HT1080 (cell line): ENCODE measurements at regions not wholly inside any gene's neighbourhood (a gene's known extent, or its start where the extent isn't known, plus 50 kb on each side); places are given as distances from the start of the nearest gene placed in this dataset.

Experiments
- DNase-seq: peaks from one replicate; pipeline ENCODE4 v3.0.0-alpha.2; 2015; ENCODE audit warnings: low read depth

DNA sequence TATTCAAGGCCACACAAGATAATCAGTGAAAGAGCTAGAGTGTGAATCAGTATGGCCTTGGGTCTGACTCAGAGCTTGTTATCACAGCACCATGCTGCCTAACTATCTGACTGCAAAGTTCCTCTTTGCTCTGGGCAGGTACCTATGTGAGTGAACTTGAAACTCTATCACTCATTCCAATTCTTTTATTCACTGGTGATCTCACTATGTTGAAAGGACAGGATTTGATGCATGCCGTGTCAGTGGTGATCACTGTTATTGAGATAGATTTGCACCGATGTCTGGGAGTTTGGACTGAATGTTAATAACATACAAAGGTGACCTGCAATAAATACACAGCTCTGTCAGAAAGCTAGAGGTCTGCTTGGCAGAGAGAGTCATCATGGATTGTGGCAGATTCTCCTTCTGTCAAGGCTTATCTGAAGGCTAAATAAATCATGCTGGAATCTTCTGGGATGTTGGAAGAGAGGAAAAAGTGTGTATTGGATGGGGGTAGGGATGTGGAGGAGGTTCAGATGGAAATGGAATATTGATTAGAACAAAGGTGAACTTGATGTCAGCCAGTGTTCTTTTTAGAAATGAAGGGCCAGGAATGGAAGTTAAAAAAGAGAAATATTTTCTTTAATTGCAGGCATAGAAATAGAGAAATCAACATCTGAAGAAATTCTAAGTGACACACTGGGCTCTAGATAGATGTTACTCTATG is 91.8 kb upstream of the TNC start:
- peak; percentile 43 for DNase-seq

- DNase-seq = no peak
Observed at GRCh38 chr9:115210699-115211098, 92.7 kb upstream of the TNC start.

GRCh38 chr9:115211413-115212124 is 93.6 kb upstream of the TNC start:
- DNase-seq = no peak

- DNase-seq = no peak
Observed at GRCh38 chr9:115212125-115212605, 94.2 kb upstream of the TNC start.

- no peak for DNase-seq
Observed at GRCh38 chr9:115212832-115213231, 94.9 kb upstream of the TNC start.

GRCh38 chr9:115213818-115214334 is 95.9 kb upstream of the TNC start:
- peak; percentile 88 for DNase-seq

- no peak for DNase-seq
Observed at GRCh38 chr9:115216873-115217272, 98.9 kb upstream of the TNC start.

DNA sequence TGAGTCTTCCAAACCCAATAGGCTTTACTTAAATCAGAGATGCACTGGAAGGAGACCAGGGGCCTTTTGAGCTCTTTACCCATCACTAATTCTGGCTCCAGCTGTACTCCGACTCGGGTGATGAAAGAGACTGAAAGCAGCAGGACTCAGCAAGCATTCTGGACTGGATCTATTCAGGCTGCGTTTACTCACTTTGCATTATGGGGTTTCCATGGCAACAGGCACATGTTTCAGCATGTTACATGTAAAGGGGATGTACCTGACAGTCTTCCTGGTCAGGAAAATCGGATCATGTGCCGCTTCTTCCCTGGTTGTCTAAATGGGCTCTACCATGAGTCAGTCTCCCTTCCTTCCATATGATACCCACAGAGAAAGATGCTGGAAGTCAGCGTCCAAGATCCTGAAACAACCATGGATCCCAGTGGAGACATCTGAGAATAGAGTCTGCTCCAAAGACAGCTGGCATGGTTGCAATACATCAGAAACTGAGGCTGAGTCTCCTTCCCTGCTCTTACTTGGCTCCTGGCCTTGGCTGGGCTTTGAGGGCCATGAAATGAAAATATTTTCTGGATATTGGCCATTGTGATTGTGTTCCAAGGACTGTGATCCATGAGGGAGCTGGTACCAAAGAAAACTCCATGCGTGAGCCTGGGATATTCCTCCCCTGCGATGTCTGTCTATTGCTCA is 102.5 kb upstream of the TNC start:
- DNase-seq = no peak

GRCh38 chr9:115223471-115223870 is 105.5 kb upstream of the TNC start:
- DNase-seq = no peak

DNA sequence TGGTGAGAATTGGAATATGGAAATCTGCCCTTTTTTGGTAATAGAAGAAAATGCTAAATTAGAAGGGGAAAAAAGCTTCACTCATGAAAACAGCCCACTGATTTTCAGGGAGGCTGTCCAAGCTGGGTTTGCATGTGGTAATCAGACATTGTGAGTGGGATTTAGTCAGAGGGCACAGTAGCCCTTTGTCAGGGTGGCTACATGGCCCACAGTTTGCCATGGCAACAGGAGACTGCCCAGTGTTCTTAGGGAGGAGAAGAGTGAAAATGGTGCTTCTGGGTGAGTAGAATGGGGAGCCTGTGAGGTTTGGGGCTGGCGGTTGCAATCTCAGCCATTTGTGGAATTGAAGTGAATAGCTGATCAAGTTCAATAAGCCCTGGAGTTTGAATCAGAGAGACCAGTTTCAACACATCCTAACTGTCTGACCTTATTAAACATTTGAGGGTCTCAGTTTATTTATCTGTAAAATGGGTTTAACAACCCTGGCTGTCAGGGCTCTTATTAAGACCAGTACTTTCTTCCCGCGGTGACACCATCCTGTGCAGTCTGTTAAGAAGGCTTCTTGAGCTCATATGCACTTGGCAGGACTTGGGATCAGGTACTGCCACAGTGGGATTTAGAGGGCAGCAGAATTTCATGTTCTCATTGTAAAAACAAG is 107.6 kb upstream of the TNC start:
- no peak for DNase-seq

- no peak for DNase-seq
Observed at GRCh38 chr9:115226152-115226551, 108.2 kb upstream of the TNC start.

DNA sequence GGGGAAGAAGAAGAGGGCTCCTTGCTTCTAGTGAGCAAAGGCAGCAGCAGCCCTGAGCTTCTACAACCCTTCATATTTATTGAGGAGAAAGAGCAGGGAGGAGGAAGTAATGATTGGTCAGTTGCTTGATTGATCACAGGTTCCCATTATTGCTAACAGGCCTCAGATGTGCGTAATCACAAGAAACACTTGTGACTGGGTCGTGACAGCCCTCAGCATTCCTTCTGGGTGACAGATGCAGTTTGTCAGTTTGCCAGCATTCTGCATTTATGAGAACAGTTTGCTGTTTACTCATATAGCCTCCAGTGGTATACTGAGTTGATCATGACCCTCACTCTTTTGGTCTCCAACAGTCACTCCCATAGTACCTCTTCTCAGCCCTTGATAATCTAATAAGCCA is 111.5 kb upstream of the TNC start:
- no peak for DNase-seq

DNA sequence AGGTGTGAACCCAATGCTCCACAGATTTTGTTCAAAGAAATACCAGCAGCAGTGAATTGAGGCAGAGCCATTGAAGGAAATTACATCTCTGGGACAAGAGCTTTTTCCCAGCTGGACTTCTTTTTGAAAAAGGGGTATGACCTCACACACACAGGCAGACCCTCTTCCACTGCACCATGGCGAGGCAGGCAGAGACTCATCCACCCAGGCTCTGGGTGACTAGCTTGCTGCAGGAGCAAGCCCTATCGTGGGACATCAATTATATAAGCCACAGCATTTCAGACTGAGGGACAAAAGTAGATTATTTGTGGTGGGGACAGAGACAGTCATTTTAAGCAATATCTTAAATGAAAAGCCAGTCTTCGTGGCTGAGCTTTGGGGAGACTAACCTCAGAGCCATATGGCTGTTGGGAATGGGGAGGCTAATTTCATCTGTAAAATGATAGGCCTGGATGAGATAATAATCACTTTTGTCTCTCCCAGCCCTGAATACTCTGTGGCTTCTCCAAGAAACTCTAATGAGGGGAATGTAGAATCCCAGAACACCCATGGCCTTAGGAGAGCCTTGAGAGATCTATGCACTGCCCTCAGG is 113.1 kb upstream of the TNC start:
- no peak for DNase-seq

GRCh38 chr9:115232181-115232774 is 114.3 kb upstream of the TNC start:
- no peak for DNase-seq

DNA sequence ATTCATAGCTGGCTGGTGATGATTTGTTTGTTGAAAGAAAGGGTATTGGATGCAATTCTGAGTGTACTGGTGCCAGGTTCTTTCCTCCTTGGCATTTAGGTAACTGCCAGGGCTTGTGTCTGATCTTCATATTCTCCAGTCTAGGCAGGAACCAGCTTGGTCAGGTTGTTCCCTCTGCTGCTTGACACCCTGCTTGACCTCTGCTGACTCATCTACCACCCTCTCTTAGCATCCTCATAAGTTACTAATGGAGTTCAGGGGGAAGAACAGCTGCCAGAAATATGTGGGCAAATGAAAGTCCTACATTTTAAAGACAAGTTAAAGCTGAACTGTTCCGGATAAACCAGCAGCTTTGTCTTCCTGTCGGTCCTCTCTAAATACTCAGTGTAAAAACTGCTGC is 116.1 kb upstream of the TNC start:
- peak; percentile 88 for DNase-seq

- DNase-seq = no peak
Observed at GRCh38 chr9:115235221-115235620, 117.3 kb upstream of the TNC start.

DNA sequence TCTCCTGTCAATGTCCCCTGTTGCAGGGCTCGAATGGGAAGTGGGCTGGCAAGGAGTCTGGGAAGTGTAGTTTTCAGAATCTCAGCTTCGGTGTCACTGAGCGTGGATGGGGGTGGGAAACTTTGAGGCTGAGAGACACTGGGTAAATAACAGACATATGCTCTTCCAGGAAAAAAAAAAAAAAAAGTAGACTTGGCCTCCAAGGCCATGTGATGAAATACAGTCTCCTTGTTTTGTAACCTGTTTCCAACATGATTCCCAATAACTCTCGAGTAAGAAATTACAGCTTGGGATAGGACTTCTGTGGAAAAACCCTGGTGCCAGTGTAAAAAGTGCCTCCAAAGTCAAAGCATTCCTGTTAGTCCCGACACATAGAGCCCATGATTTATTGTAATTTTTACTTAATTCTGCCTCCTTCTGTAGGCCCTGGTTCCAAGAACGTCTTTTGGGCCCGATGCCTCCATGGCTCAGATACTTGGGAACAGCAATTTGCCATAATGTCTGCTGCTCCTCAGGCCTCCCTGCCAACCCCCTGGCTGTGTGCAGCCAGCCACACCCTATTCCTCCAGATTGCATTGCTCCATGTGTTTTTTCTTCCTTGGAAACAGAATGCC is 119.5 kb upstream of the TNC start:
- no peak for DNase-seq

DNA sequence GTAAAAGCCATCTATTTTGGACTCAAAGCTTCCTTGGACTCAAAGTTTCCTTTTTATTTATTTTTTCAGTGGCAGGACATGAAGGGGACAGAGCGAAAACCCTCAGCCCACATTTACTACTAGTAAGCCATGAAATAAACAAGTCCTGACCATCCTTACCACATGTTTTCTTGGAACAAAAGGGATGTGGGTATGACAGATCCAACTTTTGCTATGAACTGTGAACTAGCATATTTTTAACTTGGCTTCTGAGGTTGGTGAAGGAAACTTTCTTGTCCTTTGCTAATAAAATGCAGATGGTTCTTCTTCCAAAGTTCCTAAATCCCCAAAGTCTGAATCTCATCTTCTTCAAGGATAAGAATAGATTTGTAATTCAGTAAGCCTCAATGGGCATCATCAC is 122.7 kb upstream of the TNC start:
- DNase-seq = no peak

GRCh38 chr9:115241641-115242040 is 123.7 kb upstream of the TNC start:
- no peak for DNase-seq

GRCh38 chr9:115249488-115249887 is 131.5 kb upstream of the TNC start:
- DNase-seq = no peak
